GM19035 (cell line): ENCODE measurements at regions not wholly inside any gene's neighbourhood (a gene's known extent, or its start where the extent isn't known, plus 50 kb on each side); places are given as distances from the start of the nearest gene placed in this dataset.

ENCODE experiments used
- ATAC-seq: cut with Tn5 transposase; IDR thresholded peaks from one replicate; pipeline ENCODE4 v1.9.1; 2021; ENCODE audit not compliant: unreplicated experiment

- ATAC-seq, result no peak
Measured at GRCh38 chr14:42078345-42078744, 471.7 kb downstream of the LRFN5 start.

GRCh38 chr14:42070031-42070430 is 463.4 kb downstream of the LRFN5 start:
- no peak for ATAC-seq

GRCh38 chr14:42057111-42057510 is 450.4 kb downstream of the LRFN5 start:
- ATAC-seq, result no peak

GRCh38 chr14:42047421-42048055 is 440.9 kb downstream of the LRFN5 start:
- ATAC-seq, result no peak

- no peak for ATAC-seq
Measured at GRCh38 chr14:42045383-42045782, 438.7 kb downstream of the LRFN5 start.

GRCh38 chr14:42028607-42029006 is 421.9 kb downstream of the LRFN5 start:
- ATAC-seq, result no peak

GRCh38 chr14:42027271-42027670 is 420.6 kb downstream of the LRFN5 start:
- no peak for ATAC-seq

GRCh38 chr14:42023452-42023851 is 416.8 kb downstream of the LRFN5 start:
- no peak for ATAC-seq

GRCh38 chr14:42014301-42014700 is 407.6 kb downstream of the LRFN5 start:
- ATAC-seq, result no peak

GRCh38 chr14:42013559-42013958 is 406.9 kb downstream of the LRFN5 start:
- ATAC-seq, result no peak

- ATAC-seq, result no peak
Measured at GRCh38 chr14:42013153-42013552, 406.5 kb downstream of the LRFN5 start.

GRCh38 chr14:42011221-42011620 is 404.5 kb downstream of the LRFN5 start:
- no peak for ATAC-seq

- ATAC-seq, result no peak
Measured at GRCh38 chr14:42004321-42004720, 397.6 kb downstream of the LRFN5 start.

- no peak for ATAC-seq
Measured at GRCh38 chr14:42002141-42002540, 395.5 kb downstream of the LRFN5 start.

GRCh38 chr14:42001431-42001830 is 394.8 kb downstream of the LRFN5 start:
- ATAC-seq, result no peak

- no peak for ATAC-seq
Measured at GRCh38 chr14:42000450-42000849, 393.8 kb downstream of the LRFN5 start.

- ATAC-seq, result no peak
Measured at GRCh38 chr14:41993687-41994086, 387.0 kb downstream of the LRFN5 start.

GRCh38 chr14:41986700-41987099 is 380.0 kb downstream of the LRFN5 start:
- ATAC-seq, result no peak

- ATAC-seq, result no peak
Measured at GRCh38 chr14:41986083-41986645, 379.5 kb downstream of the LRFN5 start.

- ATAC-seq, result no peak
Measured at GRCh38 chr14:41973178-41973577, 366.5 kb downstream of the LRFN5 start.

- no peak for ATAC-seq
Measured at GRCh38 chr14:41972531-41972930, 365.9 kb downstream of the LRFN5 start.

- ATAC-seq, result no peak
Measured at GRCh38 chr14:41960281-41960680, 353.6 kb downstream of the LRFN5 start.

GRCh38 chr14:41957459-41957858 is 350.8 kb downstream of the LRFN5 start:
- no peak for ATAC-seq
